Esophagus muscularis mucosa (tissue), 3 donors: ENCODE measurements at regions not wholly inside any gene's neighbourhood (a gene's known extent, or its start where the extent isn't known, plus 50 kb on each side); places are given as distances from the start of the nearest gene placed in this dataset.

Experiments used
- POLR2A ChIP-seq: fragments of 450-650 bp; IDR thresholded peaks from one replicate; pipeline ENCODE4 v1.6.1; 2017; ENCODE audit warnings: antibody characterized with exemption, moderate library complexity, mild to moderate bottlenecking, low read depth
- TF ChIP-seq, protein P1 (sequence below), 3 experiments: fragments of 200-600 bp in 2 of 3; fragments of 450-650 bp in 1 of 3; sonication (generic) in 2 of 3; IDR thresholded peaks; one replicate each; pipeline ENCODE4 v1.5.1; 2017 to 2019; ENCODE audit warnings: antibody characterized with exemption in 3 of 3, mild to moderate bottlenecking in 2 of 3, moderate library complexity in 1 of 3

DNA sequence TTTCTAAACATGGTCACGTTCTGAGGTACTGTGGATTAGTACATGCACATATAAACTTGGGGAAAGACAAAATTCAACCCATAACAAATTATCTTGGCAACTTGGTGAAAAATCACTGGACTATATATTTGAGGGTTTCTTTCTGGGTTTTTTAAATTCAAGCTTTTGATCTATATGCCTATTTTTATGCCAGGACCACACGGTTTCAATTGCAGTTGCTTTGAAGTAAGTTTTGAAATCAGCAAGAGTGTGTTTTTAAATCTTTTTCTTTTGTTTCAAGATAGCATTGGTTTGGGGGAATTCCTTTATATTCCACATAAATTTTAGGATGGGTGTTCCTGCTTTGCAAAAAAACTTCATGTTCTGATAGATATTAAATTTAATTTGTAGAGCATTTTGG is 406.4 kb upstream of the VWC2 start:
- TF ChIP-seq, protein P1, sequence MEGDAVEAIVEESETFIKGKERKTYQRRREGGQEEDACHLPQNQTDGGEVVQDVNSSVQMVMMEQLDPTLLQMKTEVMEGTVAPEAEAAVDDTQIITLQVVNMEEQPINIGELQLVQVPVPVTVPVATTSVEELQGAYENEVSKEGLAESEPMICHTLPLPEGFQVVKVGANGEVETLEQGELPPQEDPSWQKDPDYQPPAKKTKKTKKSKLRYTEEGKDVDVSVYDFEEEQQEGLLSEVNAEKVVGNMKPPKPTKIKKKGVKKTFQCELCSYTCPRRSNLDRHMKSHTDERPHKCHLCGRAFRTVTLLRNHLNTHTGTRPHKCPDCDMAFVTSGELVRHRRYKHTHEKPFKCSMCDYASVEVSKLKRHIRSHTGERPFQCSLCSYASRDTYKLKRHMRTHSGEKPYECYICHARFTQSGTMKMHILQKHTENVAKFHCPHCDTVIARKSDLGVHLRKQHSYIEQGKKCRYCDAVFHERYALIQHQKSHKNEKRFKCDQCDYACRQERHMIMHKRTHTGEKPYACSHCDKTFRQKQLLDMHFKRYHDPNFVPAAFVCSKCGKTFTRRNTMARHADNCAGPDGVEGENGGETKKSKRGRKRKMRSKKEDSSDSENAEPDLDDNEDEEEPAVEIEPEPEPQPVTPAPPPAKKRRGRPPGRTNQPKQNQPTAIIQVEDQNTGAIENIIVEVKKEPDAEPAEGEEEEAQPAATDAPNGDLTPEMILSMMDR (IDR thresholded peaks at IDR 0.05) = no peak
- TF ChIP-seq POLR2A = no peak
